ENCODE measurements at regions not wholly inside any gene's neighbourhood (a gene's known extent, or its start where the extent isn't known, plus 50 kb on each side); places are given as distances from the start of the nearest gene placed in this dataset.
"Not testable (repeated sequence)": the region's sequence is repeated elsewhere in the genome, so short reads cannot be mapped to it uniquely, and the experiment has no call there.

GRCh38 chr3:193922034-193922774, 213.7 kb upstream of the HES1 start:
- DNase-seq (ENCODE audit: low spot score): no peak
- no peak for ATAC-seq

GRCh38 chr3:193923958-193924357, 212.0 kb upstream of the HES1 start:
- ATAC-seq; DNase-seq (ENCODE audit: low spot score): not testable (repeated sequence)

- not testable (repeated sequence) for ATAC-seq; DNase-seq (ENCODE audit: low spot score)
These were observed 209.9 kb upstream of the HES1 start for GRCh38 chr3:193926071-193926470.

DNA sequence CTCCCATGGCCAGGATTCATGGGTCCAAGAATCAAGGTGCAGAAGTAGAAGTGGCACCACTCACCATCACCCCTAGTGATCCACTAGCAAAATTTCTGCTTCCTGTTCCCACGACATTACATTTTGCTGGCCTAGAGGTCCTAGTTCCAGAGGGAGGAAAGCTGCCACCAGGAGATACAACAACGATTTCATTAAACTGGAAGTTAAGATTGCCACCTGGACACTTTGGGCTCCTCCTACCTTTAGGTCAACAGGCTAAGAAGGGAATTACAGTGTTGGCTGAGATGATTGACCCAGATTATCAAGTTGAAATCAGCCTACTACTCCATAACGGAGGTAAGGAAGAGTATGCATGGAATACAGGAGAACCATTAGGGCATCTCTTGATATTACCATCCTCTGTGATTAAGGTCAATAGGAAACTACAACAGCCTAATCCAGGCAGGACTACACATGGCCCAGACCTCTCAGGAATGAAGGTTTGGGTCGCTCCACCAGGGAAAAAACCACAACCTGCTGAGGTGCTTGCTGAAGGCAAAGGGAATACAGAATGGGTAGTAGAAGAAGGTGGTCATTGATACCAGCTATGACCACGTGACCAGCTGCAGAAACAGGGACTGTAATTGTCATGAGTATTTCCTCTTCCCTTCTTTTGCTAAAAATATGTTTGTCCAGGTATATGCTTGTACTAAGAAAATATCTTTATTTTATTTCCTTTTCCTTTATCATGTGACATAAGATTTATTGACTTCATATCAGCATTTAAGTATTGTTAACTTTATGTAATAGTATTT, 208.3 kb upstream of the HES1 start:
- DNase-seq (ENCODE audit: low spot score); ATAC-seq: not testable (repeated sequence)

DNA sequence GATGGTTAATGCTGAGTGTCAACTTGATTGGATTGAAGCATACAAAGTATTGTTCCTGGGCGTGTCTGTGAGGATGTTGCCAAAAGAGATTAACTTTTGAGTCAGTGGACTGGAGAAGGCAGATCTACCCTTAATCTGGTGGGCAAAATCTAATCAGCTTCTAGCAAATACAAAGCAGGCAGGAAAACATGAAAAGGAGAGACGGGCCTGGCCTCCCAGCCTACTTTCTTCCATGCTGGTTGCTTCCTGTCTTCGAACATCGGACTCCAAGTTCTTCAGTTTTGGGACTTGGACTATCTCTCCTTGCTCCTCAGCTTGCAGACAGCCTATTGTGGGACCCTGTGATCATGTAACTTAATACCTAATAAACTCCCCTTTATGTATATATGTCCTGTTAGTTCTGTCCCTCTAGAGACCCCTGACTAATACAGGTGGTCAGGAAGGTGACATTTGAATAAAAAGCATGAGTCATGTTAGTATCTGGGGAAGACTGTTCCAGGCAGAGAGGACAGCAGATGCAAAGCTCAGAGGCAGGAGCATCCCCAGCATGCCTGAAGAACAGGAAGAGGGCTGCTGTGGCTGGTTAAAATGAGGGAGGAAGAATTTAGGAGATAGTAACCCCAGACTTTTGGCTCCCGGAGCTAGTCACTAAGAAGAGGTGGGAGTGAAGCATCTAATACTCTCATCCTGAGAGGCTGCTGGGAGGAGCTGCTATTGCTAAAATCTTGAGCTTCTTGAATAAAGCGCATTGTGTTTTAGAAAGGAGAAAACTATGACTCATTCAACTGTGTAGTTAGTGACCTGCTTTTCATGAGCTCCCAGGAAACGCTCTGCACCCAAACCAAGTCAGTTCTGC, 207.4 kb upstream of the HES1 start:
- ATAC-seq (no peak), DNase-seq (ENCODE audit: low spot score) (no peak)

DNA sequence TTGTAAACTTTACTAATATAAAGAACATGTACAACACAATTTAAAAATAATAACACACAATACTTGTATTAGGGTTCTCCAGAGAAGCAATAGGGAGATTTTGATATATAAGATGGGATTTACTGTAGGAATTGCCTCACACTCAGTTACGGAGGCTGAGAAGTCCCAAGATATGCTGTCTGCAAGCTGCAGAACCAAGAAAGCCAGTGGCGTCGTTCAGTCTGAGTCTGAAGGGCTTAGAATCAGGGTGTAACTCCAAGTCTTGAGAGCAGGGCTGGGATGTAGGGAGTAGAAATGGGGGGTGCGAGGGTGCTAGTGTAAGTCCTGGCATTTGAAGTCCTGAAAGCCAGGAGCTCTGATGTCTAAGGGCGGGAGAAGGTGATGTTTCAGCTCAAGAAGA, 206.6 kb upstream of the HES1 start:
- DNase-seq (ENCODE audit: low spot score) (no peak), ATAC-seq (no peak)

GRCh38 chr3:193929921-193930646, 205.9 kb upstream of the HES1 start:
- DNase-seq (ENCODE audit: low spot score) (no peak), ATAC-seq (no peak)

DNA sequence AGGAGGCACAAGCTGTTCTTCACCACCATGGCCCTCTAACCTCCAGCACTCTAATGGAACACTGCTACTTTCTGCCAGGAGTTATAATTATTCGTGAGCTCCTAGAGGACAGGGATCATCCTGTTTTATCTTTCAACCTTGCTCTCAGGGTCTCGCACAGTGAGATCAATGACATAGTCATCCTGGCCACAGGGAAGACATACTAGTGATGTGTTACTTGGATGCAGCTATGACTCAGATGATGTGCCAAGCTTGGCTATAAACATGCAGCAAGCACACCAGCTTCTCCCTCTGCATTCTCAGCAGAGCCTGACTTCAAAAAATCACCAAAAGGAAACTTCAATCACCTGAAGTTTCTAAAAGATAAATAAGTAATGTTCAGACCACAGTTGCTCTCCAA, 203.8 kb upstream of the HES1 start:
- ATAC-seq (no peak), DNase-seq (ENCODE audit: low spot score) (no peak)

DNA sequence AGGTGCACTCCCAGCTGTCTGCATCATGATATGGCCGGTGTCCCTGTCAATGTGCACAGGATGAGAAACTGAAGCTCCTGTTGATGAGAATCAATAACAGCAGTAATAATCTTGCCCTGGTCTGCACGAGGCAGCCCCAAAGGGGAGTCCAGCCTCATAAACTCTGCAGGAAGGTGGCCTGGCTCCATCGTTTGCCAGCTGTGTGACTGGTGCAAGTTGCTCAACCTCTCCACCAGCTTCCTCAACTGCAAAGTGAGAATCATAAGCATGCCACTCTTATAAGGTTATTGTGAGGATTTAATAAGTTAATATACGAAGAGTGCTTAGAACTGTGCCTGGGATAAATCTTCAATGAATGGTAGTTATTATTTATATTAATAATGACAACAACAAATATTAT, 203.4 kb upstream of the HES1 start:
- ATAC-seq (no peak), DNase-seq (ENCODE audit: low spot score) (no peak)

DNA sequence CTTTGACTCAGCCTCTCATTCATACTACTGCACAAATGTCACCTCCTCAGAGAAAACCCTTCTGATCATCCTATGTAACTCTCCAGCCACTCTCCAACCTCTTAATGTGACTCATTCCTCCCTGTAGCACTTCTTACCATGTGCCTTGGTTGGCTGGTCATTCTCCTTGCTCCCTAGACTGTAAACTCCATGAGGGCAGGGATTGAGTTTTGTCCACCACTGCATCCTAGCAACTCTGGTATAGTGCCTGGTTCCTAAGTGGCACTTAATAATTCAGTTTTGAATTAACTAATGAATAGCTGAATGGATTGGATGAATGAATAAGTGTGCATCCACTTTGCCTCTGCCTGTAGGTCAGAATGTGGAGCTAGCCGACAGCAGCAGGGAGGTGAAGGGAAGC, 202.5 kb upstream of the HES1 start:
- ATAC-seq (no peak), DNase-seq (ENCODE audit: low spot score) (no peak)

DNA sequence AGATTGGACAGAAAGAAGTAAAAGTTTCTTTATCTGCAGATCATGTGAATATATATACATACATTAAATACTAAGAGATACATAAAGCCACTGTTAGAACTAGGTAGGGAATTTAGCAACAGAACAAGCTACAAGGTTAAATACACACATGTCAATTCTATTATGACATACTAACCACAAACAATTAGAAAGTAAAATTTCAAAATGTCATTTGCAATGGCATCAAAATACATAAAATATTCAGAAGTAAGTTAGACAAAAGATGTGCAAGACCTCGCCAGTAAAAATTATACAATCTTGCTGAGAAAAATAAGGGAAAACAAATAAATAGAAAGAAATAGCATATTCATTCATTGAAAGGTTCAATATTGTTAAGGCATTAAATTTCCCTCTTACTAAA, 200.0 kb upstream of the HES1 start:
- no peak for ATAC-seq
- no peak for DNase-seq (ENCODE audit: low spot score)

DNA sequence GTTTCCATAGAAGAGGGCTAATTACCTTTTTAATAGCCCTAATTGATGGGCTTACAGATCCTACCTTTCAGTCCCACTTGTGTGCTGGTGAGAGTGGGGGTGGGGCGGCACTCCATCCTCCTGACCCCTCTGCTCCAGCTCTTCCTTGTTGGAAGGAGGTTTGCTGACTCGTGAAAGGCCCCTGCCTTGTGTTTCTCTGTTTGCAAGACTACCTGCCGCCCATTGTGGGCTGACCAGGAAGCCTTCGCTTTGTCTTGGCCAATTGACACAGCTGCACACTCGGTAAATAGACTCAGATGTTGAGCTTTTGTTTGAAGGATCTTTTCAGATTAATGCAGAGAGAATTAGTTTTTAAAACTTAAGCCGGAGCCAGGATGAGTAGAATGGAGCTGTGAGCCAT, 197.3 kb upstream of the HES1 start:
- DNase-seq (ENCODE audit: low spot score): no peak
- ATAC-seq: no peak

DNA sequence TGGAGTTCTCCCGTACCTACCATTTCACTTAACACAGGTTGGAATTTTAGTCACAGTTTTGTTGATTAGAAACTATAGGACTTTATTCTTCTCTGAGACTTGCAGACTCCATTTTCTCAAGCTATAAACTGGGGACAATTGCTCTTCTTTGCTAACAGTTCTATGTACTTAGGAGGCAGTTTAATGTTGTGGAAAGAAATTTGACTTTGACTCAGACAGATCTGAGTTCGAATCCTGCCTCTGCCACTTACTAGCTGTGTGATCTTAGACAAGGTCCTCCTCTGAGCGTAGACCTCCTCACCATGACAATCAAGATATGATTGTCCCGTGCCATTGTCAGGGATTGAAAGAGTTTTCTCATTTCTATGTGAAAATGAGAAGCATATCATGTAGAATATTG, 196.4 kb upstream of the HES1 start:
- DNase-seq (ENCODE audit: low spot score) (no peak), ATAC-seq (no peak)

- DNase-seq (ENCODE audit: low spot score): no peak
- no peak for ATAC-seq
These were observed 195.4 kb upstream of the HES1 start for GRCh38 chr3:193940526-193940925.

DNA sequence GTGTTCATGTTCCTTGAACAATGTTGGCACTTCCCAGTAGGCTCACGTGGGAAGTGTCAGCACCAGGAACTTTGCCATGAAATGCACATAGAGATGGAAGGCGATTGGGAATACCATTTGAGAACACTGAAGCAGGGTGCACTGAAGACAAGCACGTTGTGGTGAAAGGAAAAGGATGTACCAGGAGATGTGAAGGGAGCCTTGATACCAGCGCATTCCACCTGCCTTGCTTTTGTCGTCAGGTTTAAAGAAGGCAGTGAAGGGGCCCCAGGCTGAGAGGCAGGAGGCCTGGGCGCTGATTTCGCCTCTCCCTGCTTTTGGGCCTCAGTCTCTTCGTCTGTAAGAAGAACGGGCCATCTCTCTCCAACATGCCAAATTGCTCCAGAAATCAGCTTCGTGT, 194.5 kb upstream of the HES1 start:
- ATAC-seq (no peak), DNase-seq (ENCODE audit: low spot score) (no peak)

DNA sequence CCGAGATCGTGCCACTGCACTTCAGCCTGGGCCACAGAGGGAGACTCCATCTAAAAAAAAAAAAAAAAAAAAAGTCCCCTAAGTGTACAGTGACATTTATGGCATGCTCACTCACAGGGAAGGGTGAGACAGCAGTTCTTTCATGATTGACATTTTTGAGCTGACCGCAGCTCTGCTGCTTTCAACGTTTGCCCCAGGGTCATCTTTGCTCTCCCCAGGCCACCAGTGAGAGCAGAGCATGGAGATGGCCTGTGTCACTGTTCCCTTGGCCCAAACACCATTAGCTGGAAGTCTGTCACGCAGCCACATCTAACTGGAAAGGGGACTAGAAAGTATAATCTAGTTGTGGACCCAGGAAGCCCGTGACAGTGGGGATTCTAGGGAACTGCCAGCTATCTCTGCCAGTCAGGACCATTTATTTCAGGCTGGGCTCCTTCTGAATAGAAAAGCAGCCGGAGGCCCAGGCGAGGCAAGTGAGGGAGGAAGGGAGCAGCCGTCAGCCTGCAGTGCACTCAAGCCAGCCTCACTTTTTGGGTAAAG, 193.4 kb upstream of the HES1 start:
- no peak for ATAC-seq
- no peak for DNase-seq (ENCODE audit: low spot score)

GRCh38 chr3:193943200-193943599, 192.7 kb upstream of the HES1 start:
- DNase-seq (ENCODE audit: low spot score) (no peak), ATAC-seq (no peak)

DNA sequence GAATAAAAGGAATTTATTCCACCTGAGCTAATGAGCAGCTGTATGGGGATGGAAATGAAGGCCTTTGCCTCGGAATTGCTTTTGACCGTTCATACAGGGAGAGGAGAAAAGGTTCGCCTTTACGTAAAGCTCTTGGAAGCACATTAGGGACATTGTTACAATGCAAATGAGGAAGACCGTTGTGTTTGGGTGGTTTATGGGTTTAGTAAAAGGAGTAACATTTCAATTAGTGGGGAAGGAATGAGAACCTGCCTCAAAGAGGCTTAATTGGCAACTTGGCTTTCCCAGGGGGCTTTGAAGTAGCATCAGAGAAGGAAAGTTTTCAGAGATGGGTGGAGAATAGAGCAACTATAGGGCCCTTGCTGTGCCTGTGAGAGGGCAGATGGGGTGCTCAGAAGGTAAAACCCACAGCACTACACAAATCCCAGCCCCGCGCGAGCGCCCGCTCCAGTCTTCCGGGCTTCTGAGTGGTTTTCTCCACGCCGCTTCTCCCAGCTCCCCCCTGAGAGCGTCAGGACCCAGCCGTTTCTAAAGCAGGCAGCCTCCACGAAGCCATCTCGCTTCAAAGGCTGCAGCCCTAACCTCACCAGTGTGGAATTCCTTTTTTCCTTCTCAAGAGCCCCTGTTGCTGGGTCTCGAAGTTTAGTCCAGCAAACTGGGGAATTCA, 192.0 kb upstream of the HES1 start:
- ATAC-seq (no peak), DNase-seq (ENCODE audit: low spot score) (no peak)

DNA sequence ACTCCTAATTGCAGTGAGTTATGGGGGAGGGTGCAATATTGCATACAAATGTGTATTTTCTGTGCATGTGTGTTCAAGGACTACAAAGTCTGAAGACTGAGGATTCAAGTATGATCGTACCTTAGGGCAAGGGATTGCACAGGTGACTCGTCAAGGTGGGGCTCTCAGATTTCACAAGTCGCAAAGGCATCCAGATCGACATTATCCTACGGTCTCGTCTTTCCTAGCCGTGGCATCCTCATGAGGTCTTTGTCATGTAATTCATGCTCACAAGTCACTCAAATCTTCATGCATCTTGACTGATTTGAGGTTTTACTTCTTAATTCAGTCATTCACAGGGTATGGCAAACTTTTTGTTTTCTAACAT, 191.4 kb upstream of the HES1 start:
- DNase-seq (ENCODE audit: low spot score) (no peak), ATAC-seq (no peak)

GRCh38 chr3:193945143-193945542, 190.8 kb upstream of the HES1 start:
- DNase-seq (ENCODE audit: low spot score) (no peak), ATAC-seq (no peak)
